ENCODE measurements at regions not wholly inside any gene's neighbourhood (a gene's known extent, or its start where the extent isn't known, plus 50 kb on each side); places are given as distances from the start of the nearest gene placed in this dataset.
A peak's percentile ranks its signal among the peaks of the same experiment; 100 is the strongest.

GRCh38 chr22:27399161-27399560 is 402.4 kb downstream of the MN1 start:
- Mint-ChIP-seq H3K36me3 (ENCODE audit: low read depth) (no peaks in the 10 kb centered on the region), H3K27me3 (ENCODE audit: low read depth) (no peaks in the 10 kb centered on the region), H3K9me3 (ENCODE audit: insufficient read depth) (no peaks in the 10 kb centered on the region), H3K4me3 (no peak overlapping the region), H3K27ac (no peak overlapping the region), H3K4me1 (ENCODE audit: low read depth) (no peaks in the 10 kb centered on the region)
- no peak for DNase-seq
- no peak for ATAC-seq
- ChIA-PET POLR2A (no interaction called here), CTCF (no interaction called here)

GRCh38 chr22:27400811-27401210 is 400.7 kb downstream of the MN1 start:
- H3K27me3 Mint-ChIP-seq (ENCODE audit: low read depth), result no peaks in the 10 kb centered on the region
- H3K27ac Mint-ChIP-seq, result no peak overlapping the region
- no peaks in the 10 kb centered on the region for H3K9me3 Mint-ChIP-seq (ENCODE audit: insufficient read depth)
- no peaks in the 10 kb centered on the region for H3K4me1 Mint-ChIP-seq (ENCODE audit: low read depth)
- CTCF ChIA-PET, result no interaction called here
- no peak overlapping the region for H3K4me3 Mint-ChIP-seq
- no peaks in the 10 kb centered on the region for H3K36me3 Mint-ChIP-seq (ENCODE audit: low read depth)
- no peak for DNase-seq
- no peak for ATAC-seq
- POLR2A ChIA-PET, result no interaction called here

- Mint-ChIP-seq H3K27ac (no peak overlapping the region), H3K27me3 (ENCODE audit: low read depth) (no peaks in the 10 kb centered on the region), H3K4me1 (ENCODE audit: low read depth) (no peaks in the 10 kb centered on the region), H3K4me3 (no peak overlapping the region), H3K9me3 (ENCODE audit: insufficient read depth) (no peaks in the 10 kb centered on the region), H3K36me3 (ENCODE audit: low read depth) (no peaks in the 10 kb centered on the region)
- ChIA-PET POLR2A (no interaction called here), CTCF (no interaction called here)
- ATAC-seq (no peak), DNase-seq (no peak)
Observed at GRCh38 chr22:27401321-27401720, 400.2 kb downstream of the MN1 start.

- Mint-ChIP-seq H3K9me3 (ENCODE audit: insufficient read depth) (no peaks in the 10 kb centered on the region), H3K4me1 (ENCODE audit: low read depth) (peaks cover 7% of the 10 kb centered on the region), H3K27ac (no peak overlapping the region), H3K4me3 (no peak overlapping the region), H3K36me3 (ENCODE audit: low read depth) (no peaks in the 10 kb centered on the region), H3K27me3 (ENCODE audit: low read depth) (no peaks in the 10 kb centered on the region)
- ATAC-seq, result no peak
- no peak for DNase-seq
- ChIA-PET POLR2A (no interaction called here), CTCF (no interaction called here)
Observed at GRCh38 chr22:27404441-27404840, 397.1 kb downstream of the MN1 start.

- ATAC-seq (no peak), DNase-seq (peak; percentile 37)
- H3K4me1 Mint-ChIP-seq (ENCODE audit: low read depth), result peaks cover 7% of the 10 kb centered on the region
- H3K4me3 Mint-ChIP-seq, result no peak overlapping the region
- no peaks in the 10 kb centered on the region for H3K9me3 Mint-ChIP-seq (ENCODE audit: insufficient read depth)
- no peaks in the 10 kb centered on the region for H3K36me3 Mint-ChIP-seq (ENCODE audit: low read depth)
- POLR2A ChIA-PET, result interaction anchor here (0.6 kb wide), 1 partner anchor 1226 kb away, joined by 3 read pairs; no protein-coding TSS in a partner anchor
- no peak overlapping the region for H3K27ac Mint-ChIP-seq
- CTCF ChIA-PET, result no interaction called here
- H3K27me3 Mint-ChIP-seq (ENCODE audit: low read depth), result no peaks in the 10 kb centered on the region
Observed at GRCh38 chr22:27405672-27406388, 395.7 kb downstream of the MN1 start.

GRCh38 chr22:27406389-27406861 is 395.1 kb downstream of the MN1 start:
- ATAC-seq (no peak), DNase-seq (no peak)
- ChIA-PET CTCF (no interaction called here), POLR2A (no interaction called here)
- peaks cover 7% of the 10 kb centered on the region for H3K4me1 Mint-ChIP-seq (ENCODE audit: low read depth)
- H3K4me3 Mint-ChIP-seq, result no peak overlapping the region
- no peak overlapping the region for H3K27ac Mint-ChIP-seq
- no peaks in the 10 kb centered on the region for H3K9me3 Mint-ChIP-seq (ENCODE audit: insufficient read depth)
- H3K27me3 Mint-ChIP-seq (ENCODE audit: low read depth), result no peaks in the 10 kb centered on the region
- H3K36me3 Mint-ChIP-seq (ENCODE audit: low read depth), result no peaks in the 10 kb centered on the region

- no peaks in the 10 kb centered on the region for H3K36me3 Mint-ChIP-seq (ENCODE audit: low read depth)
- no peaks in the 10 kb centered on the region for H3K27me3 Mint-ChIP-seq (ENCODE audit: low read depth)
- ATAC-seq (no peak), DNase-seq (no peak)
- ChIA-PET CTCF (no interaction called here), POLR2A (no interaction called here)
- no peak overlapping the region for H3K4me3 Mint-ChIP-seq
- peaks cover 7% of the 10 kb centered on the region for H3K4me1 Mint-ChIP-seq (ENCODE audit: low read depth)
- no peaks in the 10 kb centered on the region for H3K9me3 Mint-ChIP-seq (ENCODE audit: insufficient read depth)
- no peak overlapping the region for H3K27ac Mint-ChIP-seq
Observed at GRCh38 chr22:27407369-27407985, 394.1 kb downstream of the MN1 start.

GRCh38 chr22:27408068-27408467 is 393.5 kb downstream of the MN1 start:
- no peak for DNase-seq
- Mint-ChIP-seq H3K9me3 (ENCODE audit: insufficient read depth) (no peaks in the 10 kb centered on the region), H3K4me1 (ENCODE audit: low read depth) (peaks cover 7% of the 10 kb centered on the region), H3K36me3 (ENCODE audit: low read depth) (no peaks in the 10 kb centered on the region), H3K27me3 (ENCODE audit: low read depth) (no peaks in the 10 kb centered on the region), H3K4me3 (no peak overlapping the region), H3K27ac (no peak overlapping the region)
- ChIA-PET CTCF (no interaction called here), POLR2A (no interaction called here)
- ATAC-seq, result no peak

GRCh38 chr22:27409299-27409698 is 392.3 kb downstream of the MN1 start:
- no peak for ATAC-seq
- H3K4me1 Mint-ChIP-seq (ENCODE audit: low read depth), result peaks cover 7% of the 10 kb centered on the region
- ChIA-PET POLR2A (no interaction called here), CTCF (no interaction called here)
- no peak overlapping the region for H3K4me3 Mint-ChIP-seq
- no peaks in the 10 kb centered on the region for H3K36me3 Mint-ChIP-seq (ENCODE audit: low read depth)
- H3K9me3 Mint-ChIP-seq (ENCODE audit: insufficient read depth), result no peaks in the 10 kb centered on the region
- DNase-seq, result no peak
- H3K27me3 Mint-ChIP-seq (ENCODE audit: low read depth), result no peaks in the 10 kb centered on the region
- no peak overlapping the region for H3K27ac Mint-ChIP-seq

GRCh38 chr22:27412866-27413445 is 388.6 kb downstream of the MN1 start:
- DNase-seq (no peak), ATAC-seq (no peak)
- ChIA-PET CTCF (no interaction called here), POLR2A (no interaction called here)
- Mint-ChIP-seq H3K36me3 (ENCODE audit: low read depth) (no peaks in the 10 kb centered on the region), H3K4me1 (ENCODE audit: low read depth) (peaks cover 4% of the 10 kb centered on the region), H3K4me3 (no peak overlapping the region), H3K27ac (no peak overlapping the region), H3K27me3 (ENCODE audit: low read depth) (peaks cover 4% of the 10 kb centered on the region), H3K9me3 (ENCODE audit: insufficient read depth) (no peaks in the 10 kb centered on the region)

GRCh38 chr22:27413702-27414101 is 387.9 kb downstream of the MN1 start:
- Mint-ChIP-seq H3K27me3 (ENCODE audit: low read depth) (peaks cover 4% of the 10 kb centered on the region), H3K27ac (no peak overlapping the region), H3K4me3 (no peak overlapping the region), H3K4me1 (ENCODE audit: low read depth) (no peaks in the 10 kb centered on the region), H3K36me3 (ENCODE audit: low read depth) (no peaks in the 10 kb centered on the region), H3K9me3 (ENCODE audit: insufficient read depth) (no peaks in the 10 kb centered on the region)
- DNase-seq (no peak), ATAC-seq (no peak)
- ChIA-PET POLR2A (no interaction called here), CTCF (no interaction called here)

- no peaks in the 10 kb centered on the region for H3K9me3 Mint-ChIP-seq (ENCODE audit: insufficient read depth)
Observed at GRCh38 chr22:27416511-27417420, 384.8 kb downstream of the MN1 start.

More at GRCh38 chr22:27416511-27417420, 384.8 kb downstream of the MN1 start:
- Mint-ChIP-seq H3K27me3 (ENCODE audit: low read depth) (peaks cover 15% of the 10 kb centered on the region), H3K36me3 (ENCODE audit: low read depth) (no peaks in the 10 kb centered on the region), H3K4me3 (no peak overlapping the region), H3K4me1 (ENCODE audit: low read depth) (no peaks in the 10 kb centered on the region), H3K27ac (no peak overlapping the region)
- CTCF ChIA-PET, result no interaction called here
- POLR2A ChIA-PET, result no interaction called here
- ATAC-seq (no peak), DNase-seq (no peak)
